Keratinocyte (primary cell): ENCODE measurements at regions not wholly inside any gene's neighbourhood (a gene's known extent, or its start where the extent isn't known, plus 50 kb on each side); places are given as distances from the start of the nearest gene placed in this dataset.

ENCODE experiments used
- DNase-seq: peaks from one replicate; pipeline ENCODE4 v3.0.0-alpha.2; 2011; ENCODE audit warnings: low read depth, missing footprints, low spot score
- FAIRE-seq: peaks from 2 replicates; lab custom pipeline; 2011; peaks lifted over from hg19 to GRCh38; lab: Jason Lieb, UNC
- H2AFZ ChIP-seq: 2 replicates; pipeline ENCODE4 v1.6.0; 2012; ENCODE audit warnings: low read length, control low read depth, inconsistent platforms; ENCODE audit not compliant: control insufficient read depth
- H3K27ac ChIP-seq: 2 replicates; pipeline ENCODE4 v1.5.1; 2011; ENCODE audit warnings: low read length; ENCODE audit not compliant: control insufficient read depth, insufficient read depth
- H3K27me3 ChIP-seq: 3 replicates; pipeline ENCODE4 v1.6.0; 2011; ENCODE audit warnings: low read length; ENCODE audit not compliant: control insufficient read depth, insufficient read depth; ENCODE audit errors: extremely low read depth
- H3K36me3 ChIP-seq, 2 experiments: 2 replicates in 1 of 2; 3 replicates in 1 of 2; pipeline ENCODE4 v1.5.1; 2011; ENCODE audit warnings: low read length in 2 of 2, mild to moderate bottlenecking in 1 of 2; ENCODE audit not compliant: control insufficient read depth in 2 of 2, insufficient read depth in 2 of 2; ENCODE audit errors: extremely low read depth in 1 of 2
- H3K4me1 ChIP-seq: 3 replicates; pipeline ENCODE4 v1.5.1; 2011; ENCODE audit warnings: low read length; ENCODE audit not compliant: control insufficient read depth, insufficient read depth; ENCODE audit errors: extremely low read depth
- H3K4me2 ChIP-seq: 3 replicates; pipeline ENCODE4 v1.6.0; 2011; ENCODE audit warnings: low read depth, low read length; ENCODE audit not compliant: control insufficient read depth, insufficient read depth; ENCODE audit errors: extremely low read depth
- H3K4me3 ChIP-seq, 3 experiments: fragments of 200-600 bp in 1 of 3; sonication (generic) in 1 of 3; 2 replicates in 2 of 3; 3 replicates in 1 of 3; pipeline ENCODE4 v1.5.1; 2011 to 2016; ENCODE audit warnings: low read length in 3 of 3, mild to moderate bottlenecking in 3 of 3, control low read depth in 2 of 3, inconsistent platforms in 1 of 3, low read depth in 1 of 3, mixed read lengths in 1 of 3, mixed run types in 1 of 3, moderate library complexity in 1 of 3; ENCODE audit not compliant: control insufficient read depth in 2 of 3, insufficient read depth in 2 of 3; ENCODE audit errors: extremely low read depth in 1 of 3
- H3K79me2 ChIP-seq: 2 replicates; pipeline ENCODE4 v1.6.0; 2012; ENCODE audit warnings: low read length; ENCODE audit not compliant: control insufficient read depth, insufficient read depth
- H3K9ac ChIP-seq: 3 replicates; pipeline ENCODE4 v1.6.0; 2011; ENCODE audit warnings: low read length; ENCODE audit not compliant: control insufficient read depth, insufficient read depth; ENCODE audit errors: extremely low read depth
- H3K9me1 ChIP-seq: 3 replicates; pipeline ENCODE4 v1.6.0; 2011; ENCODE audit warnings: low read length; ENCODE audit not compliant: control insufficient read depth, insufficient read depth; ENCODE audit errors: extremely low read depth
- H3K9me3 ChIP-seq: 2 replicates; pipeline ENCODE4 v1.5.1; 2012; ENCODE audit warnings: low read depth, low read length; ENCODE audit not compliant: control insufficient read depth
- H4K20me1 ChIP-seq: 3 replicates; pipeline ENCODE4 v1.6.0; 2011; ENCODE audit warnings: low read length; ENCODE audit not compliant: control insufficient read depth, insufficient read depth; ENCODE audit errors: extremely low read depth
- CTCF ChIP-seq, 3 experiments: IDR thresholded peaks in 1 of 3; conservative IDR thresholded peaks in 1 of 3; optimal IDR thresholded peaks in 1 of 3; 2 replicates in 2 of 3; 3 replicates in 1 of 3; pipeline versions ENCODE3 to v1.5.1; 2011; ENCODE audit warnings: low read length in 3 of 3, mild to moderate bottlenecking in 3 of 3, moderate library complexity in 2 of 3, control low read depth in 1 of 3, inconsistent platforms in 1 of 3; ENCODE audit not compliant: insufficient read depth in 2 of 3; ENCODE audit errors: extremely low read depth in 1 of 3
- EZH2 ChIP-seq: IDR thresholded peaks from one replicate; pipeline ENCODE4 v1.6.1; 2012; ENCODE audit warnings: inconsistent platforms, mild to moderate bottlenecking, low read length, moderate library complexity
- dilution Hi-C: fragments of 300-500 bp; cut with MboI; formaldehyde crosslinking; loops from one replicate; pipeline ENCODE4 v1.7.0; 2020; ENCODE audit warnings: low sequenced_read_pairs; ENCODE audit not compliant: extremely low pct_ligation_motif_present

DNA sequence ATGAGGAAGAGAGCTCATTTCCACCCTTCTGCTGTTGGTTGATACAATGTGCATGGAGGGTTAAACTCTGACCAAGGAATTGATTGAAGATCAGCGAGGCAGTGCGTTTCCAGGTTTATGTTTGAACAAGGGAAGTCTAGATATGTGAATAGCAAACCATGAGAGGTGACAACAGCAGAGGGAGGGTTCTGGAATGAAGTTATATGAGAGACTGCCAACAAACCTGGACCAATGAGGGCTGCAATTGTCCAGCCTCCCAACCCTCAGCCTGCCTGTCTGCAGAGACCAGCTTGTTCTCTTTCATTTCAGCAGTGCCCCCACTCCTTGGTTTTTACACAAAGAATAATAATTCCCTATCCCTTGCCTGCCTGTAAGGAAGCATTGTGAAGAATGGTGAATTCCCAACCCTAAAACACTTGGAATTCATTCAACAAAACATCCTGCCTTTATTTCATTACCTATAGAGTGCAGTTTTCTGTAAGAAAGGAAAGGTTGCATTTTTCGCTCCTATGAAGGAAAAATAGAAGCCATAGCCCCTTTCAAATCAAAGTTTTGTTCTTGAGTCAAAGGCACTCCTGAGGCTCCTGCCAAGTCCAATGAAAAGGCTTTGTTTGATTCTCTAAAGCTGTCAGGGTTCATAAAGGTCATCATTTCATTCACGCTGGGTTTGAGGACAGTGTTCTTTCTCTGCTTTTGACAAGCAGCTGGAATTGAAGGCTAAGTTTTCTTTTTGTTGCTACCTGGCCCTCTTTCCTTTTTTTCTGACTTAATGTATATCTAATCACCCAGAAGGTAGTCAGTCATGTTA, 53.6 kb upstream of the ABCC4 start:
- no peaks in the 10 kb centered on the region for H3K4me1 ChIP-seq
- no peaks in the 10 kb centered on the region for H3K36me3 ChIP-seq
- H3K4me2 ChIP-seq = no peak overlapping the region
- H3K79me2 ChIP-seq = no peaks in the 10 kb centered on the region
- no peaks in the 10 kb centered on the region for H3K9me3 ChIP-seq
- H3K9me1 ChIP-seq = no peaks in the 10 kb centered on the region
- no peak overlapping the region for H3K9ac ChIP-seq
- FAIRE-seq (no peak), DNase-seq (no peak)
- dilution Hi-C loops = no loop called here
- no peak overlapping the region for H3K4me3 ChIP-seq
- no peaks in the 10 kb centered on the region for H3K27me3 ChIP-seq
- H3K27ac ChIP-seq = no peak overlapping the region
- no peaks in the 10 kb centered on the region for H4K20me1 ChIP-seq
- no peak overlapping the region for H2AFZ ChIP-seq
- TF ChIP-seq CTCF (optimal IDR thresholded peaks at IDR 0.05 in 1 of 3, IDR thresholded peaks at IDR 0.05 in 1 of 3, conservative IDR thresholded peaks at IDR 0.05 in 1 of 3; ENCODE audit: extremely low read depth in 1 of 3, insufficient read depth in 2 of 3, low read length in 3 of 3) (no peak), EZH2 (no peak)

- no peak overlapping the region for H3K9ac ChIP-seq
- H3K4me1 ChIP-seq = no peaks in the 10 kb centered on the region
- H3K9me3 ChIP-seq = no peaks in the 10 kb centered on the region
- DNase-seq (no peak), FAIRE-seq (no peak)
- no peaks in the 10 kb centered on the region for H4K20me1 ChIP-seq
- H3K4me3 ChIP-seq = no peak overlapping the region
- H3K9me1 ChIP-seq = no peaks in the 10 kb centered on the region
- H2AFZ ChIP-seq = no peak overlapping the region
- TF ChIP-seq CTCF (optimal IDR thresholded peaks at IDR 0.05 in 1 of 3, IDR thresholded peaks at IDR 0.05 in 1 of 3, conservative IDR thresholded peaks at IDR 0.05 in 1 of 3; ENCODE audit: extremely low read depth in 1 of 3, insufficient read depth in 2 of 3, low read length in 3 of 3) (no peak), EZH2 (no peak)
- no peaks in the 10 kb centered on the region for H3K27me3 ChIP-seq
- H3K27ac ChIP-seq = no peak overlapping the region
- no peak overlapping the region for H3K4me2 ChIP-seq
- no peaks in the 10 kb centered on the region for H3K79me2 ChIP-seq
- H3K36me3 ChIP-seq = no peaks in the 10 kb centered on the region
- dilution Hi-C loops = no loop called here
Observed at GRCh38 chr13:95355494-95355893, 54.2 kb upstream of the ABCC4 start.
